ENCODE measurements at regions not wholly inside any gene's neighbourhood (a gene's known extent, or its start where the extent isn't known, plus 50 kb on each side); places are given as distances from the start of the nearest gene placed in this dataset.

GRCh38 chr6:148200293-148200692, 142.3 kb upstream of the SASH1 start:
- no peak for TF ChIP-seq CTCF (conservative IDR thresholded peaks at IDR 0.05; ENCODE audit: low read depth, low read length)
- TF ChIP-seq MAFK (IDR thresholded peaks at IDR 0.05; ENCODE audit: low read depth, low read length) = no peak
- TF ChIP-seq ELK1 (IDR thresholded peaks at IDR 0.05; ENCODE audit: borderline replicate concordance, low read depth, low read length) = no peak
- no peak for TF ChIP-seq MXI1 (IDR thresholded peaks at IDR 0.05; ENCODE audit: borderline replicate concordance, low read depth, low read length)
- TF ChIP-seq POLR2A (IDR thresholded peaks at IDR 0.05; ENCODE audit: low read depth, low read length) = no peak
- no peak for TF ChIP-seq RAD21 (IDR thresholded peaks at IDR 0.05; ENCODE audit: low read length)

Data from IMR-90 (cell line).